ENCODE measurements at regions not wholly inside any gene's neighbourhood (a gene's known extent, or its start where the extent isn't known, plus 50 kb on each side); places are given as distances from the start of the nearest gene placed in this dataset.

GRCh38 chr7:156006024-156006423 is 193.8 kb upstream of the SHH start:
- Histone ChIP-seq H3K27ac (no peak overlapping the region), H3K4me3 (ENCODE audit: low read depth, low read length) (no peak overlapping the region), H3K36me3 (replicated peaks) (no peaks in the 10 kb centered on the region), H3K27me3 (replicated peaks) (no peaks in the 10 kb centered on the region)
- in situ Hi-C loops (cut with HindIII; ENCODE audit: low pct_ligation_motif_present, low sequenced_read_pairs) = no loop called here
- no peak for TF ChIP-seq CTCF (IDR thresholded peaks at IDR 0.05; ENCODE audit: low read depth, low read length, missing control alignments)
- DNase-seq = no peak

- DNase-seq = no peak
- Histone ChIP-seq H3K27ac (no peak overlapping the region), H3K36me3 (replicated peaks) (no peaks in the 10 kb centered on the region), H3K4me3 (ENCODE audit: low read depth, low read length) (no peak overlapping the region), H3K27me3 (replicated peaks) (no peaks in the 10 kb centered on the region)
- in situ Hi-C loops (cut with HindIII; ENCODE audit: low pct_ligation_motif_present, low sequenced_read_pairs) = no loop called here
- TF ChIP-seq CTCF (IDR thresholded peaks at IDR 0.05; ENCODE audit: low read depth, low read length, missing control alignments) = no peak
Measured at GRCh38 chr7:156005202-156005691, 193.0 kb upstream of the SHH start.

GRCh38 chr7:156004265-156005201 is 192.3 kb upstream of the SHH start:
- no peak for DNase-seq
- Histone ChIP-seq H3K27me3 (replicated peaks) (no peaks in the 10 kb centered on the region), H3K4me3 (ENCODE audit: low read depth, low read length) (no peak overlapping the region), H3K27ac (no peak overlapping the region), H3K36me3 (replicated peaks) (no peaks in the 10 kb centered on the region)
- in situ Hi-C loops (cut with HindIII; ENCODE audit: low pct_ligation_motif_present, low sequenced_read_pairs) = no loop called here
- no peak for TF ChIP-seq CTCF (IDR thresholded peaks at IDR 0.05; ENCODE audit: low read depth, low read length, missing control alignments)

- in situ Hi-C loops (cut with HindIII; ENCODE audit: low pct_ligation_motif_present, low sequenced_read_pairs) = no loop called here
- Histone ChIP-seq H3K4me3 (ENCODE audit: low read depth, low read length) (no peak overlapping the region), H3K36me3 (replicated peaks) (no peaks in the 10 kb centered on the region), H3K27me3 (replicated peaks) (no peaks in the 10 kb centered on the region), H3K27ac (no peak overlapping the region)
- TF ChIP-seq CTCF (IDR thresholded peaks at IDR 0.05; ENCODE audit: low read depth, low read length, missing control alignments) = no peak
- DNase-seq = no peak
Measured at GRCh38 chr7:156003220-156004162, 191.2 kb upstream of the SHH start.

GRCh38 chr7:156002362-156003066 is 190.3 kb upstream of the SHH start:
- H3K36me3 ChIP-seq (replicated peaks) = no peaks in the 10 kb centered on the region
- in situ Hi-C loops (cut with HindIII; ENCODE audit: low pct_ligation_motif_present, low sequenced_read_pairs) = no loop called here

More at GRCh38 chr7:156002362-156003066, 190.3 kb upstream of the SHH start:
- Histone ChIP-seq H3K27ac (no peak overlapping the region), H3K4me3 (ENCODE audit: low read depth, low read length) (no peak overlapping the region), H3K27me3 (replicated peaks) (no peaks in the 10 kb centered on the region)
- no peak for DNase-seq
- no peak for TF ChIP-seq CTCF (IDR thresholded peaks at IDR 0.05; ENCODE audit: low read depth, low read length, missing control alignments)

Measured in brain microvascular endothelial cell (primary cell).